CD4-positive, alpha-beta T cell treated with Interleukin-15 for 4 hours (primary cell): ENCODE measurements at regions not wholly inside any gene's neighbourhood (a gene's known extent, or its start where the extent isn't known, plus 50 kb on each side); places are given as distances from the start of the nearest gene placed in this dataset.

Source experiments
- DNase-seq: peaks from one replicate; pipeline ENCODE4 v3.0.0-alpha.2; 2020; ENCODE audit warnings: low spot score

DNA sequence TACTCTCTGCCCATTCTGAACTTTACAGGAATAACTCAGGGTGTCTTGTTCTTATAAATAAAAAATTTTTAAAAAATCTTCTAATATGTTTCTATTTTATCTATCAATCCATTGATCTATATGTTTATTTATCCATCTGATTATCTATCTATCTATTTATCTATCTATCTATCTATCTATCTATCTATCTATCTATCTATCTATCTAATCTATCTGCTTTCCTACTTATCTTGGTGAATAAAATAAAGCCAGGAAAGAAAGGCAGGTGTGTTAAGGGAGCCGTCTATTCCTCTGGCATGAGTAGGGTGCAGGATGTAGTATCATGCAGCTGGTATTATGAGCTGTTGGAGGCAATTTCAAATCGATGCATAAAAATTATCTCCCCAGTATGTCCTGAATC, 153.0 kb downstream of the FOXA2 start:
- DNase-seq = no peak

DNA sequence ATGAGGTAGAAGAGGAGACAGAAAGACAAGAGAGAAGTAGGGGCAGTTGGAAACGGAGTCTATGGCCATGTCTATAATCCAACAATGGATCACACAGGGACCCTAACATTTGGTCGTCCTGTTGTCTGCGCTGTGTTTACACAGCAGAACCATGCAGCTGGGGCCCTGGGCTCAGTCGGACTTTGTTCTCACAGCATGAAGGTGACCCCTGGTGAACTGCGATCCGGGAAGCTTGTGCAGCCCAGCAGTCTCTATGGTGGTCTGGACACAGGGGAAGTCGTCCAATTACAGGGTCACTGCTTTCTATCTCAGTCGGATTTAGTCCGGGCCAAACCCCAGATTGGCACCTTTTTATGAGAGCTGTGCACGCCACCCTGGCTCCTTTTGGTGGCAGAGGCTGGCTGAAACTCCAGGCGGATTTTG, 153.6 kb downstream of the FOXA2 start:
- DNase-seq = no peak

DNA sequence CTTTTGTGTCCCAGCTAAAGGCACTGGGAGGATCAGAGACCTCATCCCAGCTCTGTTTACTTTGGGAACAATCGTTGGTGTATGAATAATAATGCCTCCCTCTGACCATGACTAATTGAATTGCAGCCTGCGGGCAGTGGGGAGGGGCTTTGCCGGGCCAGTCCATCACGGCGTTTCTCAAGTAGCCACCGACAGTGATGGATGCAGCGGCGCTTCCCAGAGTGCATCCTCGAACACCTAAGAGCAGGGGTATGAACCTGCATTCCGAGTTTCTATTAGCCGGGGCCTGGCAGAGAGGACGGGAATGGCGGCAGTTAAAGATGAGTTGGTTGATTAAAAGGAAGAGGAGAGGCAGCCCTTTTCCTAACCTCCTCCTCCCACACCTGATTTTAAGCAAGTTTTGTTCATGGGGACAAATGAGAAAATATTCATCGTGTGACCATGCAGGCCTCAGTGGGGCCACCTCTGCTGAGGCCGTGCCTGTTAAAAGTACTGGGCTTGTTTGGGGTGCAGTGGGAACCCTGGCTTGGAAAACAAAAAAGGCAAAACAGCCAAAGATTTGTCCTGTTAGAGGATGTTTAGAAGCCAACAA, 154.1 kb downstream of the FOXA2 start:
- no peak for DNase-seq

DNA sequence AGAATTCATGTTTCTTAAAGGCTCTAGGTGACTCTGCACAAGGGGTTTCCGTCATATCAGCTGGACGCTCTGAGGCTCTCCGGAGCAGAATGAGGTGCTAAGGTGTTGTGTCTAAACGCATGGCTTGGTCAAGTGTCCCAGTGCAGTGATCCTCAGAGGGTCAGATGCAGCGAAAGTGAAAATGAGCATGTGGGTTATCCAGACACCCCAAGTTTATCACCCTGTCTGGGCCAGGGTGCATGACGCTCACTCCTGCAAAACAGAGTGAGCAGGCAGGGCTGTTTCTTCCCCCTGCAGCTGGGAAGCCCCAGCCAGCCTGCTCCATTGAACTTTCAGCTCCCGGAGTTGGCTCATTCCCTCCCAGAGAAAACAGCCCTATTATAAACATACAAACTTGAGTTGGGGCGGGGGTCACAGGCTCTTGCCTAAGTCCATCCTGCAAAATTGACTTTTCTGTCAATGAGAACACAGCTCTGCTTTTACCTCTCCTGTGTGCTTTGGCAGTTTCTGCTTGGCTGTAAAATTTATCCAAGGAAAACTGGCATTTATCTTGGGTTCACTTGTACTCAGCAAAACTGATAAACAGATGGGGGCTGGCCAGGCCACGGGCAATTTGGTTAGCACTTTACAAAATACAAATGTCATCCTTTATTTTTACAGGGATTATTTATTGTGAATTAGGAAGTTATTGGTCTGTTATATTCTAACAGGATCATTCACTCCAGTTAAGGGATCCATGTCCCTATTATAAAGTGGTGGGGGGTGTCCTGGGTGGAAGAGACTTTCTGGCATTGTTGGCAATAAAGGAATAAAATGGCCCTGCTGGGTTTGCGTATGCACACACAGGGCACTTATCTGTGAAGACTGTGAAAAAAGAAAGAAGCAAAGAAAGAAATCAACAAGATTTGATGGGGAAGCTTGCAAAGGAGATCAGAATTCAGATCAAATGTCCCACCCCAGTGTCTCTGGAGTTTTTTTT, 154.9 kb downstream of the FOXA2 start:
- no peak for DNase-seq

DNA sequence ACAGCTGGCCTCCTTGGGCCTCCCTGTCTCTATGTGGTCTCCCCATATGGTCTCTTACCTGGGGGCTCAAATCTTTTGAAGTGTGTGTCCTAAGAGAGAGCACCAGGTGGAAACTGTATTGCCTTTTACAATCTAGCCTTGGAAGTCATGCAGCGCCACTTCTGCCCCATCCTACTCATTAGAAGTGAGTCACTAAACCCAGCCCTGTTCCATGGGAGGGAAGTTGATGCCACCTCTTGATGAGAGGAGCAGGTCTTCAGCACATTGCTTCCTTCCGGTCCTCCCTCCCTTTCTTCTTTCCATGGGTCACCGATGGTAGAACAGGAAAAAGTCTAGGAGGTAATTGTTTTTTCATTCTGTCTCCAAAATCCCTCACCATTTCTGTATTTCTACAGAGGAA, 156.3 kb downstream of the FOXA2 start:
- no peak for DNase-seq

DNA sequence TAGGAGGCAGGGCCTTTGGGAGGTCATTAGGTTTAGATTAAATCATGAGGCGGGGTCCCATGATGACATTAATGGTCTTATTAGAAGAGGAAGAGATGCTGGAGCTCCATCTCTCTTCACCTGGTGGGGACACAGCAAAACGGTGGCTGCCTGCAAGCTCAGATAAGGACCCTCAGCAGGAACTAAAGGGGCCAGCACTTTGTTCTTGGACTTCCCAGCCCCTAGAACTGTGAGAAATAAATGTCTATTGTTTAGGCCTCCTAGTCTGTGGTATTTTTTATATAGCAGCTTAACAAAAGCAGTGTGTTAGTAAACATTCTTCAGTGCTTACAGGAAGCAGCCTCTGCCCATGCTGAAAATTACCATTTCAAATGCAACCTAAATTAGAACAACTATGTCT, 157.6 kb downstream of the FOXA2 start:
- no peak for DNase-seq

DNA sequence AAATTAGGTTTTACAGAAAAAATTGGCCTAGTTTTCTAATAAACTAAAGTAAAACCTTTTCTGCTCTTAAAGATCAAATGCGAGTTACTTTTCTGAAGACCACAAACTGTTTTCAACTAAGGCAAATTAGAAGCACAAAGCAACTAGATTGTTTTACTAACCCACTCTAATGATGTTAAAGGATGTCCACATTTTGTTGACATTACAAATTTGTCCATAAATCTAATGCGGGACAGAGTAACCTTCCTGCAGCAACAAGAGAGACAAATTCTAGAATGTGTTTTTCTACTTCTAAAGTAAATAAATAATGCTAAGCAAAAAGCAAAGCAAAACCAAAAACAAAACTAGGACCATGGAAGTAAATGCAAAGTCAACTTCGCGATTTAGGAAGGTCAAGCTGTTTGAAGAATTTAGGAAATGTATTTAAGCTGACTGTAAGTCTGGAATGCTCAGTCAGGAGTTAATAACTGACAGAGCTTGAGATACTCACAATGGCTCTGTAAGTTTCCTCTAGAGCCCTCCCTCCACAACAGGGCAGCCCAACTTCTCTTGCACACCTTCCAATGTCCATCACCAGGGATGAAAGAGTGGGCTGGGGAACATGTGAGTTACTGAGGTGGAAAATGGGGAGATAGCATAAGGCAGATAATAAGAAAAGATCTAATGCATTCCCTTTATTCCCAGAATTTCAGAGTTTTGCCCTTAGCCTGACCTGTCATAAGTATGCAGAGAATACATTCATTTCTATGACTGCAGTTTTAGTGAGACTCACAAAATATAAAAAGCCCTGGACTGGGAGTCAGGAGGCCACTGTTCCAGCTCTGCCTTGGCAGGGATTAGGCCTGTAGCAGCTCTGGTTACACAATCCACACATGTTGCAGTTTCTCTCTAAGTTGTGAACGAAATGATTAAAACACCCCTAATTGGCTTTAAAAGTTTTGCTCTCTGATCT, 158.8 kb downstream of the FOXA2 start:
- no peak for DNase-seq

DNA sequence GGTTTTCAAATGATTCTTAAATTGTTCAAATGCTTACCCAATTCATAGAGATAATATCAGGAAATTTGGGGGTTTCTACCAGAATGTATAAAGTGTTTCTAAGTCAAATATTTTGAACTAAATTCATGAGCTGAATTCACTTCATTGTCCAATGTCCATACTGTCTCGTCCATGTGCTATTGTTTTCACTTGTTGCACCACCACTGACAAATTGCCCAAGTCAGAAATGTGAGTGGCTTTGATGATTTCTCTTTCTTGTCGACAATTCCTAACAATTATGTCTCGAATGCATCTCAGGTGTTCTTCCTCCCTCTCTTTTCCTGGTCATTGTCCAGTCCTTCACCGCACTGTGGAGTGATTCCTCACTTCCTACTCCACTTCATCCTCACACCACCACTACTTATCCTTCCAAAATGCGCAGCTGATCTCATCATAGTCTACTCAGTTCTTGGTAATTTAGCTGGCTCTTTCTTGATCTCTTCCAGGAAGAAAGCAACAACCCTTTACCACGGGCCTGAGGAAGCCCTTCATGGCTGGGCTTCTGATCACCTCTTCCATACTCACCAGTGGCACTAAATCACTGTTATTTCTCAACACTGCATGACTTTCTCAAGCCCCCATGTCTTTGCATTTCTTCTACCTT, 161.1 kb downstream of the FOXA2 start:
- DNase-seq = no peak

DNA sequence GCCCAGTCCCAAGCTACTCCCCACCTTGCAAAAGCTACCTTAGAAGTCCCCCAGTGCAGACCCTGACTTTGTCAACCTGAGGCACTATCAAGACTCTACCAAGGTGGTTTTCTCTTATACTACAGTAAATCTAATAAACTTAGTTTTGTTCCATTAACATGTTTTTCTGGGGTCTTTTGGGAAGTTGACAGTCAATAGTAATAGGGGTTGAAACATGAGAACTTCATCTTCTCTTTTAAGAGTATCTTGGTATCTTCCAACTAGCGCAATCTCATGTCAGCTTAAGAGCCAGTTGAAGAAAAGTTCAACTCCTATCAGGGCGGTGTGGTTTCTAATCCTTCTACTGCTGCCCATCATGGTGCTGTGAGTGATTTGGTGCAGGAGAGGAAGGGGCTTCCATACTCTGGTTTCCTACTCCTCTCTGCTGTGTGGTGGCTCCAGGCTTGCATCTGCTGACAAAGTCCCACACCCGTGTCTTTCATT, 164.2 kb downstream of the FOXA2 start:
- no peak for DNase-seq

DNA sequence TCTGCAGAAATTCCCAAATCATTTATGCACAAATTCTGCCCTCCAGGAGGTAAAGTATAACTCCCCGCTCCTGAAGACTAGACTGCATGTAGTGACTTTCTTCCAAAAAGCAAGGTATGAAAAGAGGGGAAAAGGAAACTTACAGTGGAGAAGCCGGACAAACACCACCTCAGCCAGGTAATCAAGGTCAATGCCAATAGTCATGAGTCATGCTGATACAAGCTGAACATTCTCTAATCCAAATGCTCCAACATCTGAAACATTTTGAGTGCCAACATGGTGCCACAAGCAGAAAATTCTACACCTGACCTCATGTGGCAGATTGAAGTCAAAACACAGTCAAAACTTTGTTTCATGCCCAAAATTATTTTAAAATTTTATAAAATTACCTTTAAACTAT, 165.6 kb downstream of the FOXA2 start:
- DNase-seq = no peak

DNA sequence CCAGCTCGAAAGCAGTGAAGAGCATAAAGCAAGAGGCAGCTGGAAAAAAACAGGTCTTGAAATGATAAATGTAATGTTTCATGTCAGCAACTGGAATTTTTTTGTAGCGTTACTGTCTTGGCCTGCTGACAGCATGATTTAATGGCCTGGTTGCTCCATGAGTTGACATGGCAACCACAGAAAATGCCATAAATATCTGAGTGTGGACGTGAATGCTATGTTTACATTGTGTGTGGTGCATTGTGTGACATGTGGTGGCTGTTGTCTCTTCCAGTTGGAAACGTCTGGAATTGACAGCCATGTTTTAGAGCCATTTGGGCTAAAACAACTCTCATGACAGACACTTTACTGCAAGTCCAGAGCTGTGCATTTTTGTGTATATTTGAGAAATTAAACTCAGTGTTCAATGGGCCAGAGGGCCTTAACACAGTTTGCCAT, 170.0 kb downstream of the FOXA2 start:
- DNase-seq = no peak

DNA sequence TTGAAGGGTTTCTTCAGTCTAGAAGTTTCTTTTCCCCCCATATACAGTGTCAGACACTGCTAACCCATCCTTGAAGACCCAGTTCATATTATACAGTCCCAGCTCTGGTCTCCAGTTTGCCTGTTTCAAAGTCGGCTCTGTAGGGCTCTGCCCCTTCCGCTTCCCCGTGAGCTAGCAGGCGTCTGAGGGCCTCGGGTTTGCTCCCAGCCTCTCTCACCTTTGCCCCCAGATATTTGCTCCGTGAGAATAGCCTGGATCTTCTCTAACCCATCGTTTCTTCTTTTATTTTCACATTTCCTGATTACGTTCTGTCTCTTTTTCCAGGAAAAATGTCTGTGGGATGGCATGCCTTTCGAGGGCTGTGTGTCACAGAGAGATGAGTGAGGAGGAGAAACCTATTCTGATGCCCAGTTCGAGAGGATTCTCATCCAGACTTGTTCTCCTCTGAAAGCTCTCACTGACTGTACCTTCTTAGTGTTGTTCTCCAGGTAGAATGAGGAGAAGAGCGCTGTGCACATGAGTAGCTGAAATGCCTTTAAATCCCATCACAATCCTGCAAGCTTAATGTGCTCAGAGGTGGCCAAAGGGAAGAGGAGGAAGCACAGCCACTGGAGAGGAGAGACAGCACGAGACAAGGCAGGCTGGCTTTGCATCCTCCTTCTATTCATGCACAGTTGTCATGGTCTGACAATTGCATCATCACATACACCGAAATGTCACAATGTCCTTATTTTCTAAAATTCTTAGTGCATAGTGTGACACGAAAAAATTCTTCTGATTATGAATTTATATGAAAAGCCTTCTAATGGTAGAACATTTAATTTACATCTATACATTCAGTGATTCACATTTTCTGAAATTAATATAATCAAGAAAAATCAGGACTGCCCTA, 171.1 kb downstream of the FOXA2 start:
- DNase-seq = no peak

DNA sequence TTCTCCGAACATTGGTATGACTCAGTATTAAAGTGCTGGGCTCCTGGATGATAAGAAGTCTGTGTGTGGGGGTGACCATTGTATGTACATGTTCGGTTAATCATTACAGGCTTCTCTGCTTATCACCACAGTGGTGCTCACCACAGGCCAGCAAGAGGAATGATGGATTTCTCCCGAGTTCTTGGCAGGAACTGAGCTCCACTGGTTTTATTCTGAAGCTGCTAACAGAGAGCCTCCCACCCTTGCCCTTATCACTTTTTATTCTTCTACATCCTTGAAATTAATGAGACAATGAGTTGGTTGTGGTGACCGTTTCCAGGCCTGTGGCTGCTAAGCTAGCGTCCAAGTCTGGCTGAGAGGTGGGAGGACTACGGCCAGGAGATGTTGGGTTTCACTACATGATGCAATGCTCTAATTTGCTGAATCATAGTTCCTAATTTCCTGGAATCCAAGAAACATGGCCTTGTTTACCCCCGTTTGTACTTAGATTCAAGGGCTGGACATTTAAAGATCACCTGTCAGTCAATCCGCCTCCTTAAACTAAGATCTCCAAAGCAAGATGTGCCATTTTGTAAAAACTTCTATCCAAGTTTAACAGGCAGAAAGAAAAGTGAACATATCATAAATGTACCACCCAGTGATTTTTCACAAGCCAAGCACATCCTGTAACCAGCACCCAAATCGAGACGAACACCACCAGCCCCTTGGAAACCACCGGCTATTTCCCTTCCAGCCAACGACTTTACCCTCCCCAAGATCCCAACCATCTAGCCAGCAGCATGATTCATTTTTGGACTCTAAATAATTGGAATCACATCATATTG, 172.5 kb downstream of the FOXA2 start:
- DNase-seq = no peak

DNA sequence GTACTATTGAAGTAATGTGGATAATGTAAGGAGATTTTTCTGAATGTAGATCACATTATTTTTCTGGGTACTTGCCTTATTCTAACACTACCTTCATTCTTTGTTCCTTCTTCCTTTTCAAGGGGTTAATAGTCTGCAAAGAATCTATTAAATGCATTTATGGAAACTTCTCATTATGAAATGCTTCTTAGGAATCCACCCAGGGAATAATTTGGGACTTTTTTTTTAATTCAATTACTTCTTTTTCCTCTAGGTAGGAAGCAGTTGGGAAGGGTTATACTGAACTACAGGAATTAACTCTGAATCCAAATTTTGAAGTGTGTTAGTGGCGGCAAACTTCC, 173.1 kb downstream of the FOXA2 start:
- DNase-seq = no peak

DNA sequence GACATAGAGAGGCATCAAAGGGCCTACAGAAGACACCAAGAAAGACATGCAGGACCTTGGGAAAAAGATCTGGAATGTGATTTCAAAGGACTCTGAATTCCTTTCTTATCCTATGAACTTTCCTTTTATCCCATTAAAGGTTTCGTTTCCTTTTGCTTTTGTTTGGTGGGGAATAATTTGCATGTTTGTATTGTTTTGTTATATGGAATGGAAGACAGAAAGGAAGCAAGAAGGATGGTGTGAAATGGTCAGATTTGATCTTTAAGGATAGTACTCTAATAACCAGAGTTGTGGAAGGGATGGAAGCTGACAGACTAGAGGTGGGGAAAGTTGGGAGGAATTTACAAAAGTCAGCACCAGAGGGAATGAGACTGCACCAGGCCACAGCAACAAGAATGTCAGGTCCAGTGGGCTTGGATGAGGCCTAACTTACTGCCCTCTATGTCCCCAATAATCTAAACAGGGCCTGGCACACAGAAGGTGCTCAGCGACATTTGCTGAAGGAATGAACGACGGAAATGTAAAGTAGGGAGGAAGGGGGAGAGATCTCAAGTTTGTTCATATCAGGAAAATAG, 173.7 kb downstream of the FOXA2 start:
- DNase-seq = no peak

DNA sequence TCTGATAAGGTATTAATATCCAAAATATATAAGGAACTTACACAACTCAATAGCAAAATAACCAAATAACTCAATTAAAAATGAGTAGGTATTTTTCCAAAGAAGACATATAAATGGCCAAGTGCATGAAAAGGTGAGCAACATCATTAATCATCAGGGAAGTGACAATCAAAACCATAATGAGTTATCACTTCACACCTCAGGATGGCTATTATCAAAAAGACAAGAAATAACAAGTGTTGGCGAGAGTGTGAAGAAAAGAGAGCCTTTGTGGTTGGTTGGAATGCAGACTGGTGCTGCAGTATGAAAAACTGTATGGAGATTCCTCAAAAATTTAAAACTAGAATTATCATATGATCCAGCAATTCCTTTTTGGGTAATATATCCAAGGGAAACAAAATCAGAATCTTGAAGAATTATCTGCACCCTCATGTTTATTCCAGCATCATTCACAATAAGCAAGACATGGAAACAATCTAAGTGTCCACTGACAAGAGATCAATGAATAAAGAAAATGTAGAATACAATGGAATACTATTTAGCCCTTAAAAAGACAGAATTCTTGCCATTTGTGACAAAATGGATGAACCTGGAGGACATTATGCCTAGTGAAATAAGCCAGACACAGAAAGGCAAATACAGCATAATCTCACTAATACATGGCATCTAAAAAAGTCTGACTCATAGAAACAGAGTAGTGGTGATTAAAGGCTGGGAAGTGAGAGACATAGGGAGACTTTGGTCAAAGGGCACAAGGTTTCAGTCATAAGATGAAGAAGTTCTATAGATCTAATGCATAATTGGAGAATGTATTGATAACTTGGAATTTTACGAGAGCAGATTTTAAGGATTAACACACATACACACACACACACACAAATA, 175.6 kb downstream of the FOXA2 start:
- DNase-seq = no peak

DNA sequence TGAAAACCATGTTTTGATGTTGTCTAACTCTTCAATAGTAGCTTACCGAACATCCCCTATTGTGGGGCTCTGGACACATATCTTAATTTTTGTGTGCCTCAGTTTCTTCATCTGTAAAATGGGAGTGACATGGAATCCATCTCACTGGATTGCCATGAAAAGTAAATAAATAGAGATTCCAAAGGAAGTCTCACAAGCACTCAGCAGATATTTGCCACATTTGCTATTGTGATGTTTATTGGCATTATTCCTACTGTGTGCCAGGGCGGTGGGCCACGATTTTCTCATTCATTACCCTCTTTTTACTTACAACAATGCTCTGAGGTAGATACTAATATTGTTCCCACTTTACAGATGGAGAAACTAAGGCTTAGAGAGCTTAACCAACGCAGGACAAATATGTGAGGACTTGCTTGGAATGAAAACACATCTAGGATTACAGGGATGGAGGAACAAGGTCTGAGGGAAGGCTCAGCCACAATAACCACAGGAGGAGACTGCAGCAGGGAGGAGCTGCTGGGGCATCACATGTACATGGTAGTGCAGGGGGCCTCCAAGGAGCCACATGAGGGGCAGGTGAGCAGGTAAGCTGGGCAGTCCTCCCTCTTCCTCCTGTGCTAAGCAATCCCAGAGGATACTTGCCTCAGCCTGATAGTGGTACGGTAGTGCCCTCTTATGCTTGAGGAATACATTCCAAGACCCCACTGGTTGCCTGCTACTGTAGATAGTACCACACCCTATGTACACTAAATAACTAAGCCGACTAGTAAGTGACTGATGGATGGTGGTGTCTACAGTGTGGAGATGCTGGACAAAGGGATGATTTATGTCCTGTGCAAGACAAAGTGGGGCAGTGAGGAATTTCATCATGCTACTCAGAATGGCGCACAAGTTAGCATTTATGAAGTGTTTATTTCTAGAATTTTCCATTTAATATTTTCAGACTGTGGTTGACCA, 176.9 kb downstream of the FOXA2 start:
- no peak for DNase-seq
